ENCODE measurements at regions not wholly inside any gene's neighbourhood (a gene's known extent, or its start where the extent isn't known, plus 50 kb on each side); places are given as distances from the start of the nearest gene placed in this dataset.
"Not testable (repeated sequence)": the region's sequence is repeated elsewhere in the genome, so short reads cannot be mapped to it uniquely, and the experiment has no call there.

DNA sequence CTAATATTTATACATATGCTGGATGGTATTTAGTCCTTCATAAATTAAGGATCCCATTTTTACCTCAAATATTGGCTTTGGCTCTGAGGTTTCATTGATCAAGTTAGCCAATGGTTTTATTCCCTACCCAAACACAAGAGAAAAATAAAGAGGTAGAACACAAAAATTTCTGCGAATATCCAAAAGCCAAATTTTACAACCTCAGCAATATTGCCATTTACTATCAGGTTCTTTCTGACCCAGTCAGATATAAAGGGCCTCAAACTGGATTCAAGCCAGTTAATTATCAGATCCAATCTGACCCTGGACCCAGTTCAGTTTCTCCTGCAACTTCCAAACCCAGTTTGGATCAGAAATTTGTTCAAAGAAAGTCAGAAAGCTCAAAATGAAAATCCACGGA is 998.1 kb downstream of the SI start:
- DNase-seq: no peak

DNA sequence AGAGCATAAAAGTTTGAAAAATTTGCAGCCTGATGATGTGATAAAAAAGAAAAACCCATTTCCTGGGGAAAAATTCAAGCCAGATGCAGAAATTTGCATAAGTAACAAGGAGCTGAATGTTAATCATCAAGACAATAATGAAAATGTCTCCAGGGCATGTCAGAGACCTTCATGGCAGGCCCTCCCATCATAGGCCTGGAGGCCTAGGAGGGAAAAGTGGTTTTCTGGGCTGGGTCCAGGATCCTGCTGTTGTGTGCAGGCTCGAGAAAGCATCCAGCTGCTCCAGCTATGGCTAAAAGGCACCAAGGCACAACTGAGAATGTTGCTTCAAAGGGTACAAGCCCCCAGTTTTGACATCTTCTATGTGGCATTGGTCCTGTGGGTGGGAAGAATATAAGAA is 1014.0 kb downstream of the SI start:
- DNase-seq: no peak

DNA sequence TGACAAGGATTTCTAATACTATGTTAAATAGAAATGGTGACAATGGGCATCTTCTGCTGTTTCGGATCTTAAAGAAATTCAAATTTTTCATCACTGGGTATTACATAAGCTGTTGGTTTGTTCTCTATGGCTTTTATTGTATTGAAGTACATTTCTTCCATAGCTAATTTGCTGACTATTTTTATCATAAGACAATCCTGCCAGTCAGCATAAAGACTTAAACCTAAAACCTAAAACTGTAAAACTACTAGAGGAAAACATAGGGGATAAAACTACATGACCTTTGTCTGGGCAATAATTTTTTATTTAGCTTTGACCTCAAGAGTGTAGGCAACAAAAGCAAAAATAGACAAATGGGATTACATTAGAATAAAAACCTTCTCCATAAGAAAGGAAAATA is 1017.4 kb downstream of the SI start:
- no peak for DNase-seq

DNA sequence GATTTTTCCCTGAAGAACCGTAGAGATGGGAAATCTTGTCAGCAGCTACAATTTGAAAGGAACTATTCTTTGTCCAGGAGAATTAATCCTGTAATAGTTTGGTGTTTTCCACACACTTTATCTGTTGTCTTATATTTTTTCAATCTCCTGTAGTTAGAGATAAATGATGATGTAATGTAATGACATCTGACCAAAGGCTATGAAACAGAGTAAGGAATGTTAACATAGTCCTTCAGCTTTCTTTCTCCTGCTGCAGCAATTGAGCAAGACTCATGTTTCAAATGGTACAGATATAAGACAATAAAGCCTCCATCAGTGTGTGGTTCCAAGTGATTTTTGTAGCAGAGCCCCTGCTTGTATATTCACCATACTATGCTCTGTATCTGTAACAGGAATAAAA is 1028.4 kb downstream of the SI start:
- DNase-seq: no peak

DNA sequence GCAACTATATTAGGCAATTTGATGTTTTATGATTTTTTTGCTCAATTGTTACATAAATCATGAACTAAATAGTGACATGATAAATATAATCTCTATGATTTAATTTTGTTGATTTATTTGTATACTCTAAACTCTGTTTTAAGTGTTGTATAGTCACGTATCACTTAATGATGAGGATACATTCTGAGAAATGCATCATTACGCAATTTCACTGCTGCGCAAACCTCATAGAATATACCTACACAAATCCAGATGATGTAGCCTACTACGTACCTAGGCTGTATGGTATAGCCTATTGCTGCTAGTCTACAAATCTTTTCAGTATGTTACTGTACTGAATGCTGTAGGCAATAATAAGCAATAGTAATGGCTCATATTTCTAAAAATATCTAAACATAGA is 1029.8 kb downstream of the SI start:
- DNase-seq: no peak

DNA sequence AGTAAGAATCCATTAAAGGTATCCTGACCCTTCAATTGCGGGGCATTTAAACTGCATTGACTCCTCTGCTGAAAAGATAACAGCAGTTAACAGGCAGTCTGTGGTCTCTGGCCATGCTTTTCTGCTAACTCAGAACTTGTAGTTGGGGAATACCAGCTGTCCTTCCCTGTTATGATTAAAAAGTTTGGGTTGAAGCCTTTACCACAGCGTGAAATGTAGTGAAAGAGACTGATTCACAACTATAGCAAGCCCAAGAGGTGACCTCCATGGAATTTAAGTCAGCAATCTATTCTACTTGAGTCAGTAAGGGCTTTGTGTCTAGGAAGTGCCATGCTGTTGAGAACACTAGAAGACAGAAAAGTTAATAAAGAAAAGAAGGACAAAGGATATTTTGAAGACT is 1037.3 kb downstream of the SI start:
- DNase-seq: no peak

DNA sequence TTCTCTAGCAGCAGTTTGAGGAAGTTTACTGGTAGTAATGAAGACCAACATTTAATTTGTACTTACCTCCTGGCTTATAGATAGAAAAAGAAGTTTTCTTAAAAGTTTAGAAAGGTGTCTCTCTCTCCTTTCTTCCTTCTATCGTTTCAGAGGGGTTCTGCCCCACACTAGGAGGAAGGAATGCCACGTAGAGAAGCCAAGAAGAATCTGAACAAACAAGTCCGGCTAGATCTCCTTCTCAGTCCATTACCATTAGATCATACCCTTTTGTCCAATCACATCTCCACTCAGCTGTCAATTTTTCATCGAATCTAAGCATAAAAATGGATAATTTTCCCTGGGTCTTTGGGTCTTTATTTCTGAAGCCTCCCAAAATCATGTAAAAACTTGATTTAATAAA is 1048.1 kb downstream of the SI start:
- no peak for DNase-seq

DNA sequence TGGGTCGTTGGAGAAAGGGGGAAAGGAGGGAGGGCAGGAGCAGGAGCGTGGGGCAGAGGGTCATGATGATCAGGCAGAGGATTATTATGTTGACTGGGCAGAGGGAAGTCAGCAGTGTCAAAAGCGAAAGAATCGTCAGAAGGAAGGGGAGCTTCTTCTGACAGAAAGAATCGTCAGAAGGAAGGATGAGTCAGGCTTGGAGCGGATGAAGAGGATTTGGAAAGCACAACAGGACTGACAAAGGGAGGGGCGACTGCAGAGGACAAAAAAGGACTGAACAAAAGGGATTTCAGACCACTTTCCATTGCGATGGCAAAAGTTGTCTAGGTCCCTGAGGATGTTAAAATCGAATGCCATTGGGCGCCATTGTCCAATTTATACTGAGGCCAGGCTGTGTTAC is 1053.5 kb downstream of the SI start:
- no peak for DNase-seq

DNA sequence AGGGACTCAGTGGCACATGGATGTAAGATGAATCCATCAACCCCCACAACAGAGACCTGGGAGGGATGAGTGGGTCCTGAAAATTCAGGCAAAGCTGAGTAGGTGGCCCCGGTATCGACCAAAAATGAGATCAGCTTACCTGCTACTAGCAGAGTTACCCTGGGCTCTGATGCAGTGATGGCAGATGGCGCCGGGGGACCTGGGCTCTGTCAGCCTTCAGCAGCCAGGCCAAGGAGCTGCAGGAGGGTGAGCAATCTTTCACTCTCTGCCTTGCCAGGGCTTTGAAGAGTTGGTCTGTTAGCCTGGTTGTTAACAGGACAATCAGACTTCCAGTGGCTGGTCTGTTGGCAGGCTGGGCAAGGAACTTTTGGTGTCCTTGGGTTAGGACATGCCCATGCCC is 1054.8 kb downstream of the SI start:
- DNase-seq: no peak

DNA sequence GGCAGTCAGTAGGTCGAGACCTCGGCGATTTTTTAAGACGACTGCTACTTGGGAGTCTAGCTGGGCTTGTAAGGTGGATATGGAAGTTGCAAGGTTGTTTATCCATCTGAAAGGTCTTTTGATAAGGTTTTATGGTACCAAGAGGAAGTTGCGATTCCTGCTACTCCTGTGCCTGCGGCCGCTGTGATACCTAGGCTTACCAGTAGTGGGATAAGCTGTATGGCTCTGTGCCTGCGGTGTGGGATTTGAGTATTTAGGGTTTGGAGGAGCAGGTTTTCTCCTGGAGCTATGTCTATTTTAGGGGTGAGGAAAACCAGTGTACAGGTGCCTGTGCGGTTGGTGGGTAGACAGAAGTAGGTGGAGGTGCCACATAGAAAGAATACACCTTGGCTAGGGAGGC is 1059.8 kb downstream of the SI start:
- DNase-seq: no peak

DNA sequence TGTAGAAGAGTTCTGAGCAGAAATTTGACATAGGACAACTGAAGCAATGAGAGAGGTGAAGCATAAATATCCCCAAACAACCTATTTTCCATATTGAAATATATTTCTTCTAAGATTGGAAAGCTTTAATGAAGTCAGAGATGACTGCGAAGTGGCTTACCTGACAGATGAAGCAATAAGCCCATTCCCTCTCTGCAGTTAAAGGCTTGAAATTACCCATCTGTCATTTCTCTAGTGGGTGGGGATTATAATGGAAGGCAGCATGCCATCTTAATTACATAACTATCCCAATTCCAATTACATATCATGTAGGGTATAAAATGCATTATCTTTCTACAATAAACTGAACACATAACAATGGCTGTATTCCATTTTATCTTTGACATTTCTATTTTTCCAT is 1070.5 kb downstream of the SI start:
- DNase-seq: no peak

DNA sequence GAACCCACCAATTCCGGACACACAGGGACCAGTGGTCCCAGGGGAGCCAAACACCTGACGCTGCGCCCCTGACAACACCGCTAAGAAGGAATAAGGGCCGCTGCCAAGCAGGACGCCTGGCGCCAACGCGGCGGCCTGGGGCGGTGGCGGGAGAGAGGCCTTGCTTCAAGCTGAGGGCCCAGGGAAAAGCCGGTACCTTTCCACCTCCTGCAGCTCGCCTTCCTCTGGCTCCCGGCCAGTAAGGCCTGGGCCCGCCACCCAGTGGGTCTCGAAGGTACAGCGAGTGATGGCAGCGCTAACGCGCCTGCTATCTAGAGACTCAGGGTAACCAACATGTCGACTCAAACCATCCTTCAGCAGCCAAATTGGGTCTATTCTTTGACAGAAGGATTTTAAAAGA is 1074.1 kb downstream of the SI start:
- DNase-seq: no peak

DNA sequence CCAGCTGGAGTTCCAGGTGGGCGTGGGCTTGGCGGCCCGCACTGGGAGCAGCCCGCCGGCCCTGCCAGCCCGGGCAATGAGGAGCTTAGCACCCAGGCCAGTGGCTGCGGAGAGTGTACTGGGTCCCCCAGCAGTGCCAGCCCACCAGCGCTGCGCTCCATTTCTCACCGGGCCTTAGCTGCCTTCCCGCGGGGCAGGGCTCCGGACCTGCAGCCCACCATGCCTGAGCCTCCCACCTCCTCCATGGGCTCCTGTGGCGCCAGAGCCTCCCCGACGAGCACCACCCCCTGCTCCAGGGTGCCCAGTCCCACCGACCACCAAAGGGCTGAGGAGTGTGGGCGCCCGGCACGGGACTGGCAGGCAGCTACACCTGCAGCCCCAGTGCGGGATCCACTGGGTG is 1075.3 kb downstream of the SI start:
- not testable (repeated sequence) for DNase-seq

DNA sequence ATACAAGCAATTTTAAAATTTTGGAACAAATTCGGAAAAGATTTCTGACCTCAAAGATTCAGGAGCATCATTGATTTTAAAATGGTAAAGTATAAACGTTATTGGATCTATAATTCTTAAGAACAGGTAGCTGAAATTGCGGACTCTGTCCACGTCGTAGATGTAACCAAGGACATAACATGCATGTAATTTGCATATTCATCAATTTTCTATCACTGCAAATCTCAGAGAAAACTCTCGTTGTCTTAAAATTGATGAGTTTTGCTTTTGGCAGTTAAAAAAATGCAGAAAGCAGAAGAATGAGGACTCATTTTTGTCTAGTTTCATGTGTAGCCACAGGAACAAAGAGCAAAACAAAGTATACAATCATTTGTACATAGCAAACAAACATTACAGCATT is 1094.4 kb downstream of the SI start:
- DNase-seq: no peak

DNA sequence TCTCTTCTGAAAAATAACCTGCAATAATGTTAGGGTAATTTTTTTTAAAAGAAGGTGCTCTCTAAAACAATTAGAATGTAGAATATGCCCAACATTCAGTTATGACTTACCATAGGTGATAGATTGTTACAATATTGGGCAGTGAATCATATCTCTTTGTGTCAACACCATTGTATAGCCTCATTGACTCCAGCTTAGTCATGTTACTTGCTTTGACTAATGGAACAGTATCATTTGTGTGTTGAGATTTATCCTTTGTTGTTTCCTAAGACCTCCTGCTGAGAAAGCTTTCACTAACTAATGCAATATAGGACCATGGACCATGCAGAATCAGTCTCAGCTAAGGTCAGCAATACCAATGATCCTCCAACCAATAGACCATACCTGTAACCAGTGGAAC is 1106.4 kb downstream of the SI start:
- DNase-seq: no peak

DNA sequence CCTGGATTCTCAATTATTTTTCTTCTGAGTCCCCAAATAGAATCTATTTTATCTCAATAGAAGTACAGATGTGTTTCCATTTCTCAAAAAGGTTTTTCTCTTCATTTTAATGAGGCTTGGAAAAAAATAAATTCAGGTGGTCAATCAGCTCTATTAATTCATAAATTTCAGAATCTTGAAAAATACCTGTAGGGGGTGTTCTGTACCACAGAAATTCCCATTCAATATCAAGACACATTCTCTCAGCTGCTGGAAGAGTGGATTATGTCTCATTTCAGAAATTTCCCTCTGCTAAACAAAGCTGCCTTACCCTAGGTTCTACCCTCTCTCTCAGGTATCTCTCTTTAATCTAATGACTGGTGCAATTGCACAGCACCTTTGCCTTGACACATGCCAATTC is 1121.2 kb downstream of the SI start:
- DNase-seq: no peak

DNA sequence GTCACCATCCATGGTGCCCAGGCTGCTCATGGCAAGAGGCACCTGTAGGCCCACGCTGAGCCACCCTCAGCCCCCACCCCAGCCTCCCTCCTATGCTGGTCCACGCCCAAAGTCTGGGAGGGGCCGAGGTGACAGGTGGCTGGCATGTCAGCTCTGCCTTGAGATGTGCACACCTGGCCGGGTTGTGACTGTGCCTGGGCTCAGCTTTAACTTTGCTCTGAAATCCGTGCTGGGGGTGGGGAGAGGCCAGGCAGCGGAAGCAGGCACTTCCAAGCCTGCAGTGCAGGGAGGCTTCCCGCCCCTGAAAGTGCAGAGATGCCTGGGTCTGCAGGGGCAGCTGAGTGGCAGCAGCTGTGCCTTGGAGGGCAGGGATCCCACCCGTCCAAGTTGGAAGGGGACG is 1124.8 kb downstream of the SI start:
- DNase-seq: no peak

DNA sequence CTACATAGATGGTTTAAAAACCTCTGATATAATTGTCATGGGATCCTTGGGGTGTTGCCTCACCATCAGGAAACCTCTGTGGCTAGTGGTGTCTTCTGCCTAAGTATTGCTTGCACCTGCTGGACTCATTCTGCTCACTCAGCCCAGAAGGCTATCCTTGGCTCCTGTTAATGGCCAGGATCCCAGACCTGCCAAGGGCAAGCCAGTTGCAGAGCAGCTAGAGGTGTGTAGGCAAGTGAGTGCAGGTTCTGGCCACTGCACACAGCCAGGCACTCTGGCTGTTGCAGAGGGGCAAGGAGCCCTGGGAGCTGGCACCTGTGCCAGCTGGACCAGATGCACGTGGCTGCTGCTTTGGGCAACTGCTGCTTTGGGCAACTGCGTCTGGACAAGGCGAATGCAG is 1125.8 kb downstream of the SI start:
- DNase-seq: no peak

DNA sequence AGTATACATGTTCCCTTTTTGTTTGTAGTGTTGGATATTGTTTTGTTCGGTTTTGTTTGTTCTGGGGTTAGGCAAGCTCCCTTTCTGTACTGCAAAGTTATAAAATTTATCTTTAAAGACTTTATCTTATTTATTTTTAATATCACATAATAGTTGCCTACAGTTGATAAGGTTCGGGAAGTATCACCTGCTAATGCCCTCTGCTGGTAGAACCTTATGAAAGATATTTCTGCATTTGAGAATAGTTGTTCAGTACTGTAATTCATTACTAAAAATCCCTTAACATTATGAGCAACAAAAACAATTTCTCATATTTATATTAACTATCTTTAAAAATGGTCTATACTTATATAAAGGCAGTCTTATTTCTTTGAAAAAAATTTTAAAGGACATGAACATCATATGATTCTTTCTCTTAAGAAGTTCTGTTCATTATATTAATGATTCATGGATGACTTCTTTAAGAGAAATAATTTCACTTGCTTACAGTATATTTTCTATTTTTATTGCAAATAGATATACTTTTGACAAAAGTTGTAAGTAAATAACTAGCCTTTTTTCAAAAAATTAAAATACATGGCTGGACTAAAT is 1126.8 kb downstream of the SI start:
- no peak for DNase-seq

DNA sequence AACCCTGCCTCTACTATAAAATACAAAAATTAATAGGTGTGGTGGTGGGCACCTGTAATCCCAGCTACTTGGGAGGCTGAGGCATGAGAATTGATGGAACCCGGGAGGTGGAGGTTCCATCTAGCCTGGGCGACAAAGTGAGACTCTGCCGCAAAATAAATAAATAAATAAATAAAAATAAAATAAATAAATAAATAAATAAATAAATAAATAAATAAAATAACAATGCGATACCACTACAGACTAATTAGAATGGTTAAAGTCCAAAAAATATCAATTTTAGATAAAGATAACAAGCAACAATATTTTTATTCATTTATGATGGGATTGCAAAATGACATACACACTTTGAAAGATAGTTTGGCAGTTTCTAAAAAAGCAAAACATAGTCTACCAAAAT is 1131.5 kb downstream of the SI start:
- no peak for DNase-seq

DNA sequence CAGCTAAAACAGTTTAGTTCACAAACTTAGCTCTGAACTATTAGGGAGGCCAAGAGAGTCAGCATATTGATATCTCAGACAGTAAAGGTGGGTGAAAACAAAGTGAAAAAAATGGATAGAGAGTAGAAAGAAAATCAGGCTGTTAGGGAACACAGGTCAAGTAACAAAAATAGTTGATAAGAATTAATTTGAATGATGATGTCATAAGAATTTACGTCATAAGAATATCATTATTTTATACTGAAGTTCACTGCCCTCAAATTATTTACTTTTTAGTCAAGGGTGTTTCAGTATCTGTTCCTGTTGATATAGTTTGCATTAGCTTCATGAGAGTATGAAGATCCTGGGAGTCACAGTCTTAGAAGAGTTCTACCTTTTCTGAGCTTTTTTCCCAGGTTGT is 1134.6 kb downstream of the SI start:
- no peak for DNase-seq

DNA sequence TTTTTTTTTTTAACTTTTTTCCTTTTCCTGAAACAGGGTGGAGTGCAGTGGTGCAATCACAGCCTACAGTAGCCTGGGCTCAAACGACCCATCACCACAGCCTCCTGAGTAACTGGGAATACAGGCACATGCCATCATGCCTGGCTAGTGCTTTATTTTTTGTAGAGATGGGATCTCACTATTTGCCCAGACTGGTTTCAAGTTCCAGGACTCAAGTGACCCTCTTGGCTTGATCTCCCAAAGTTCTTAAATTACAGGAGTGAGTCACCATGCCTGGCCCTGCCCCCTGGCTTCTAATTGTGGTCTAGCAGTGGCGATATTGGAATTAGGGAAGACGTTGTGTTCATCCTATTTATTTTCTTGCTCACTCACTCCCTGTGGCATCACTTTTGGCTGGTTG is 1138.4 kb downstream of the SI start:
- no peak for DNase-seq

DNA sequence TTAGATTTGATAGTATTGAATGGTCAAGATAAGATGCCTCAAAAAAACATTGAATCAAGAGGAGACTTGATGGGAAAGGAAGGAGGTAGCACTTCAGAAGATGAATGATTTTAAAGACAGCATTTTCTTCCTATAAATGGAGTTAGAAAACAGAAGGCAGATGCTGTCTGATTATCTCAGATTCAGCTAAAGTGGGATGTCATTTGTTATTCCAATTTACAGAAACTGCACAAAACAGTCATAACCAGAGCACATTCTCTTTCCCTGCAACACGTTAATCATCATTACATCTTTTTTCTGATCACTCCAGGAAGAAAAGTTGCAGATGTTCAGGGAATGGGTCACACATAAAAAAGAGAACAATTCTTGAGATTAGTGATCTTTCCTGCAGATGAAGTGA is 1141.8 kb downstream of the SI start:
- DNase-seq: no peak

DNA sequence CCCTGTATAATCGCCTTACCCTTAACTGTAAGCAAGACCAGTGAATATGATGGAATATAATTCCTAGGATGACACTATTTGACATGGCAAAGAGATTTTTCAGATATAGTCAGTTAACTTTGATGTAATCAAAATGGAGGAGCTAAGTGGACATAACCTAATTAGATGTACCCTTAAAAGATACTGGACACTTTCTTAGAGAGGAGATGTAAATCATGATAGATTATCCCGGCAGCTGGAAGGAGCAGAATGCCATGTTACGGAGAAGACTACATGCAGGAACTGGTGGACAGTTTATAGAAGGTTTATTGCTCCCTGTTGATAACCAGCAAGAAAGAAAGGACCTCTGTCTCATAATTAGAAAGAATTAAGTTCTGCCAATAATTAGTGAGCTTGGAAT is 1142.9 kb downstream of the SI start:
- no peak for DNase-seq

DNA sequence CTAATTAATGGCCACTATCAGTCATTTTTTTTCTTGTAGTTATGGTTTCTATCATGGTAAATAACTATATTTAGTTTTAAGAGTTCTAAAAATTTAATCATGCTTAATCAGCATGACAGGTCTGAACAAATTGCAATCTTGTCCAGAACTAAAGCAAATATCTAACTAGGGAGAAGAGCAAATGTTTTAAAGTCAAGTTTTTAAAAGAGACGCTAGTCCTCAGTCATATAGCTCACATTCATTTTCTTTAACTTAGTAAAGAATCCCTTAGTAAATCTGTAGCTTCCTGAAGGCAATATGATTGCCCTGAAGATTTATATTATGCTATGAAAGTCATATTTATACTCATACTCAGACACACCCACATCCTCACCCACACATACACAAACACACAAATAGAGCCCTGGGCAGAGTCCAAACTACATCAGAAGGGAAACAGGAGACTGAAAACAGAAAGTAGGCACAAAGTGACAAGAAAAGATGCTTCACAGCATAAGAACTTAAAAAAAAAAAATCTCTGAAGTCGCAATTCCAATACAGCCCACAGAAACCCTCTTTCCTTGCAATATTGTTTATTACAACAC is 1149.1 kb downstream of the SI start:
- no peak for DNase-seq

DNA sequence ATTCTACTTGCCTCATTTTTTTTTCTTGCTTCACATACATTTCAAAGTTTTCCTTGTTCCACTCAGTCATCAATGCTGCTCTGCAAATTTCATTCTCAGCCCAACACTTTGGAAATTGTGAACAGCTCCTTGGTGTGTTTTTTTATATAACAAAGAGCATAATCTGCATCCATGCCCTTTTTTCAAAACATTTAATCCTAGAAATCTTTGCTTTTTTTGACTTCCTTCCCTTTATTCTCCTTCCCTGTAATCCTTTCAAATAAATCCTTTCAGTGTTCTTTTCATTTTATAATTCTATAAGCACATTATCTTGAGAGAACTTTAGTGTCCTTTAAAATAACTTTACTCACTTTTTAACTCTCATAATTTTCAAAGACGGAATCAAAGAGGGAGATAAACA is 1150.8 kb downstream of the SI start:
- no peak for DNase-seq
